ENCODE measurements at regions not wholly inside any gene's neighbourhood (a gene's known extent, or its start where the extent isn't known, plus 50 kb on each side); places are given as distances from the start of the nearest gene placed in this dataset.

GRCh38 chr2:223399357-223399957, 202.7 kb downstream of the SCG2 start:
- POLR2A ChIA-PET (ENCODE audit: unreplicated experiment) = no interaction called here
- TF ChIP-seq CTCF (conservative IDR thresholded peaks at IDR 0.05; ENCODE audit: low read depth, low read length) (no peak), EZH2phosphoT487 (IDR thresholded peaks at IDR 0.05; ENCODE audit: borderline replicate concordance, low read length) (no peak), EZH2 (IDR thresholded peaks at IDR 0.05; ENCODE audit: low read length, unreplicated experiment) (no peak)

DNA sequence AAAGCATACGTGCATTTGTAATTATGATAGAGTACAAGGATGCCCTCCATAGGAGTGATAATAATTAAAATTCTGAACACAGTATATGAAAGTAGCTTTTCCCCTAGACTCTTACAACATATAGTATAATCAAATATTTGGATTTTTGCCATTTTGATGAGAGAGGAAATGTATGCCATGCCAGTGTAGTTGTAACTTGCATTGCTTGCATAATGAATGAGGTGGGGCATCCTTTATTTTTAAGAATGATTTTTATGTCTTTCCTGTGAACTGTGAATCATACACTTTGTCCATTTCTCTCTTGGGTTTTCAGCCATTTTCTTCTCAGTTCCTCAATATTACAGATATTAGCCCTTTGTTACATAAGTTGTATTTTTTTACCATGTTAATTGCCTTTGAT, 197.5 kb downstream of the SCG2 start:
- no TSS peak for BruUV-seq (replicated peaks)
- no peak overlapping the region for H3K4me3 ChIP-seq (ENCODE audit: low read length)
- H3K9me2 ChIP-seq (replicated peaks; ENCODE audit: low read length) = no peaks in the 10 kb centered on the region
- TF ChIP-seq EZH2 (IDR thresholded peaks at IDR 0.05; ENCODE audit: low read length, unreplicated experiment) = no peak
- no peak for TF ChIP-seq CTCF (conservative IDR thresholded peaks at IDR 0.05; ENCODE audit: low read depth, low read length)
- TF ChIP-seq EZH2phosphoT487 (IDR thresholded peaks at IDR 0.05; ENCODE audit: borderline replicate concordance, low read length) = no peak
- no peaks in the 10 kb centered on the region for H4K20me1 ChIP-seq (ENCODE audit: low read length)
- ChIA-PET CTCF (no interaction called here), POLR2A (ENCODE audit: unreplicated experiment) (no interaction called here)
- DNase-seq = no peak
- no peak overlapping the region for H2AFZ ChIP-seq (ENCODE audit: low read length)
- no peaks in the 10 kb centered on the region for H3K4me1 ChIP-seq (ENCODE audit: insufficient read depth, low read length)
- H3K4me2 ChIP-seq (ENCODE audit: low read length) = no peak overlapping the region
- ATAC-seq = no peak
- no peaks in the 10 kb centered on the region for H3K79me2 ChIP-seq (ENCODE audit: low read length)
- H3K9ac ChIP-seq (ENCODE audit: low read length) = no peak overlapping the region
- H3K9me3 ChIP-seq (ENCODE audit: low read length) = no peaks in the 10 kb centered on the region
- no peaks in the 10 kb centered on the region for H3F3A ChIP-seq (ENCODE audit: low read length, unreplicated experiment)
- no peak overlapping the region for H3K27ac ChIP-seq (ENCODE audit: low read length)
- H3K27me3 ChIP-seq (ENCODE audit: low read length) = peaks cover 31% of the 10 kb centered on the region
- intact Hi-C loops (cut with micrococcal nuclease) = no loop called here
- H3K36me3 ChIP-seq (ENCODE audit: low read depth, low read length) = no peaks in the 10 kb centered on the region

More at GRCh38 chr2:223399357-223399957, 202.7 kb downstream of the SCG2 start:
- Histone ChIP-seq H3K4me1 (ENCODE audit: insufficient read depth, low read length) (no peaks in the 10 kb centered on the region), H3K27me3 (ENCODE audit: low read length) (peaks cover 7% of the 10 kb centered on the region; the same call in 1 of the 2 replicates), H3K27ac (ENCODE audit: low read length) (no peak overlapping the region), H3K9me2 (replicated peaks; ENCODE audit: low read length) (no peaks in the 10 kb centered on the region), H3F3A (ENCODE audit: low read length, unreplicated experiment) (no peaks in the 10 kb centered on the region), H3K9me3 (ENCODE audit: low read length) (peaks cover 7% of the 10 kb centered on the region; the same call in 1 of the 2 replicates), H3K9ac (ENCODE audit: low read length) (no peak overlapping the region), H2AFZ (ENCODE audit: low read length) (no peak overlapping the region), H3K36me3 (ENCODE audit: low read depth, low read length) (no peaks in the 10 kb centered on the region), H3K4me3 (ENCODE audit: low read length) (no peak overlapping the region), H3K4me2 (ENCODE audit: low read length) (no peak overlapping the region), H3K79me2 (ENCODE audit: low read length) (no peaks in the 10 kb centered on the region), H4K20me1 (ENCODE audit: low read length) (no peaks in the 10 kb centered on the region)
- ATAC-seq (no peak), DNase-seq (no peak)
- CTCF ChIA-PET = no interaction called here
- BruUV-seq (replicated peaks) = no TSS peak
- intact Hi-C loops (cut with micrococcal nuclease) = no loop called here

- DNase-seq (no peak), ATAC-seq (no peak)
- Histone ChIP-seq H3K4me2 (ENCODE audit: low read length) (no peak overlapping the region), H3K27me3 (ENCODE audit: low read length) (peaks cover 15% of the 10 kb centered on the region; the same call in 1 of the 2 replicates), H3K36me3 (ENCODE audit: low read depth, low read length) (no peaks in the 10 kb centered on the region), H2AFZ (ENCODE audit: low read length) (no peak overlapping the region), H3K4me3 (ENCODE audit: low read length) (no peak overlapping the region), H3K9me3 (ENCODE audit: low read length) (no peaks in the 10 kb centered on the region), H3K9ac (ENCODE audit: low read length) (no peak overlapping the region), H3K79me2 (ENCODE audit: low read length) (no peaks in the 10 kb centered on the region), H3F3A (ENCODE audit: low read length, unreplicated experiment) (no peaks in the 10 kb centered on the region), H3K9me2 (replicated peaks; ENCODE audit: low read length) (no peaks in the 10 kb centered on the region), H4K20me1 (ENCODE audit: low read length) (no peaks in the 10 kb centered on the region), H3K4me1 (ENCODE audit: insufficient read depth, low read length) (no peaks in the 10 kb centered on the region), H3K27ac (ENCODE audit: low read length) (no peak overlapping the region)
- BruUV-seq (replicated peaks) = no TSS peak
- intact Hi-C loops (cut with micrococcal nuclease) = no loop called here
- CTCF ChIA-PET = no interaction called here
- TF ChIP-seq CTCF (conservative IDR thresholded peaks at IDR 0.05; ENCODE audit: low read depth, low read length) (no peak), EZH2phosphoT487 (IDR thresholded peaks at IDR 0.05; ENCODE audit: borderline replicate concordance, low read length) (no peak), EZH2 (IDR thresholded peaks at IDR 0.05; ENCODE audit: low read length, unreplicated experiment) (no peak)
- POLR2A ChIA-PET (ENCODE audit: unreplicated experiment) = no interaction called here
Measured at GRCh38 chr2:223414646-223415045, 187.5 kb downstream of the SCG2 start.

Data from PC-3 (cell line).